NCI-H748 (cell line): ENCODE measurements at regions not wholly inside any gene's neighbourhood (a gene's known extent, or its start where the extent isn't known, plus 50 kb on each side); places are given as distances from the start of the nearest gene placed in this dataset.

ENCODE experiments used
- DNase-seq: peaks from one replicate; lab custom pipeline; 2025; ENCODE audit not compliant: unreplicated experiment; lab: John Stamatoyannopoulos, UW

GRCh38 chr1:193787061-193787460 lies 600.6 kb upstream of the B3GALT2 start:
- DNase-seq, result no peak

GRCh38 chr1:193785850-193786420 lies 599.5 kb upstream of the B3GALT2 start:
- DNase-seq, result no peak

- no peak for DNase-seq
Measured at GRCh38 chr1:193774536-193775323, 588.3 kb upstream of the B3GALT2 start.

- DNase-seq, result no peak
Measured at GRCh38 chr1:193771596-193771995, 585.2 kb upstream of the B3GALT2 start.

GRCh38 chr1:193769651-193770050 lies 583.2 kb upstream of the B3GALT2 start:
- no peak for DNase-seq

GRCh38 chr1:193767886-193768285 lies 581.5 kb upstream of the B3GALT2 start:
- no peak for DNase-seq

- DNase-seq, result no peak
Measured at GRCh38 chr1:193766329-193766728, 579.9 kb upstream of the B3GALT2 start.

- DNase-seq, result no peak
Measured at GRCh38 chr1:193763266-193763665, 576.9 kb upstream of the B3GALT2 start.

GRCh38 chr1:193762236-193762635 lies 575.8 kb upstream of the B3GALT2 start:
- DNase-seq, result no peak

- no peak for DNase-seq
Measured at GRCh38 chr1:193755441-193755840, 569.0 kb upstream of the B3GALT2 start.

GRCh38 chr1:193754732-193755427 lies 568.5 kb upstream of the B3GALT2 start:
- DNase-seq, result peak; percentile 18

- no peak for DNase-seq
Measured at GRCh38 chr1:193754151-193754550, 567.7 kb upstream of the B3GALT2 start.

GRCh38 chr1:193753038-193753756 lies 566.8 kb upstream of the B3GALT2 start:
- DNase-seq, result no peak

GRCh38 chr1:193749868-193750267 lies 563.5 kb upstream of the B3GALT2 start:
- DNase-seq, result no peak

GRCh38 chr1:193747579-193747978 lies 561.2 kb upstream of the B3GALT2 start:
- no peak for DNase-seq

- peak; percentile 52 for DNase-seq
Measured at GRCh38 chr1:193741228-193741627, 554.8 kb upstream of the B3GALT2 start.

GRCh38 chr1:193740762-193741161 lies 554.3 kb upstream of the B3GALT2 start:
- no peak for DNase-seq

GRCh38 chr1:193736507-193736906 lies 550.1 kb upstream of the B3GALT2 start:
- no peak for DNase-seq

GRCh38 chr1:193733674-193734073 lies 547.3 kb upstream of the B3GALT2 start:
- DNase-seq, result peak; percentile 1

GRCh38 chr1:193730017-193730416 lies 543.6 kb upstream of the B3GALT2 start:
- DNase-seq, result no peak

- no peak for DNase-seq
Measured at GRCh38 chr1:193729429-193729828, 543.0 kb upstream of the B3GALT2 start.
